Fibroblast of lung (primary cell): ENCODE measurements at regions not wholly inside any gene's neighbourhood (a gene's known extent, or its start where the extent isn't known, plus 50 kb on each side); places are given as distances from the start of the nearest gene placed in this dataset.

Experiments
- EZH2 ChIP-seq: IDR thresholded peaks from 2 replicates; pipeline ENCODE4 v1.5.1; 2012; ENCODE audit warnings: low read length, control low read depth, mild to moderate bottlenecking; ENCODE audit errors: missing control alignments
- TF ChIP-seq, protein P1 (sequence below), 2 donors: IDR thresholded peaks in 1 of 2; conservative IDR thresholded peaks in 1 of 2; 1 replicate in 1 of 2; 2 replicates in 1 of 2; pipeline ENCODE4 v1.5.1; 2011 to 2012; ENCODE audit warnings: low read length in 2 of 2, control low read depth in 1 of 2, inconsistent platforms in 1 of 2, low read depth in 1 of 2, mild to moderate bottlenecking in 1 of 2

DNA sequence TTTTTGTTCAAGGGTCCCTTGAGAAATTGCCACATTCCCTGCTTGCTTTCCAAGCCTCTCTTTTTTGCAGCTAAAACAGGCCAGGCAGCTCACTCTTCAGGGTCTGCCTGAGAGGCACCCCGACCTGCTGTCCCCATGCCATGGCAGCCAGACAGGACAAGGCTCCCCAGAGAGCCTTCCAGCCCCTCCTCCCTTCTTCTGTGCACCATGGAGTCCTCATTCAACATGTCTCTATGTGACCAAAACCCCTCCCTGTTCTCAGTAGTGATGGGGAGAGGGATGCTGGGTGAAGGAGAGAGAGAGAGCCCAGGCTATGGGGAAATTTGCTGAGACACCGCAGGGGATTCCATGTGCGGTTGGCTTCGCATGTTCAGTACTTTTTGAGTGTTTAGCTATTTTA, 384.2 kb upstream of the ZNF507 start:
- TF ChIP-seq, protein P1, sequence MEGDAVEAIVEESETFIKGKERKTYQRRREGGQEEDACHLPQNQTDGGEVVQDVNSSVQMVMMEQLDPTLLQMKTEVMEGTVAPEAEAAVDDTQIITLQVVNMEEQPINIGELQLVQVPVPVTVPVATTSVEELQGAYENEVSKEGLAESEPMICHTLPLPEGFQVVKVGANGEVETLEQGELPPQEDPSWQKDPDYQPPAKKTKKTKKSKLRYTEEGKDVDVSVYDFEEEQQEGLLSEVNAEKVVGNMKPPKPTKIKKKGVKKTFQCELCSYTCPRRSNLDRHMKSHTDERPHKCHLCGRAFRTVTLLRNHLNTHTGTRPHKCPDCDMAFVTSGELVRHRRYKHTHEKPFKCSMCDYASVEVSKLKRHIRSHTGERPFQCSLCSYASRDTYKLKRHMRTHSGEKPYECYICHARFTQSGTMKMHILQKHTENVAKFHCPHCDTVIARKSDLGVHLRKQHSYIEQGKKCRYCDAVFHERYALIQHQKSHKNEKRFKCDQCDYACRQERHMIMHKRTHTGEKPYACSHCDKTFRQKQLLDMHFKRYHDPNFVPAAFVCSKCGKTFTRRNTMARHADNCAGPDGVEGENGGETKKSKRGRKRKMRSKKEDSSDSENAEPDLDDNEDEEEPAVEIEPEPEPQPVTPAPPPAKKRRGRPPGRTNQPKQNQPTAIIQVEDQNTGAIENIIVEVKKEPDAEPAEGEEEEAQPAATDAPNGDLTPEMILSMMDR (conservative IDR thresholded peaks at IDR 0.05 in 1 of 2, IDR thresholded peaks at IDR 0.05 in 1 of 2; ENCODE audit: low read depth in 1 of 2, low read length in 2 of 2) = no peak
- TF ChIP-seq EZH2 = no peak
